KMS-11 (cell line): ENCODE measurements at regions not wholly inside any gene's neighbourhood (a gene's known extent, or its start where the extent isn't known, plus 50 kb on each side); places are given as distances from the start of the nearest gene placed in this dataset.

Source experiments
- H2AFZ ChIP-seq: fragments of 200-600 bp; sonication (generic); 2 replicates; pipeline ENCODE4 v1.6.1; 2016; ENCODE audit warnings: antibody characterized with exemption, mixed run types, low read depth
- H3K27ac ChIP-seq: fragments of 200-600 bp; sonication (generic); 2 replicates; pipeline ENCODE4 v1.6.1; 2016; ENCODE audit warnings: mild to moderate bottlenecking, mixed run types
- H3K27me3 ChIP-seq: fragments of 200-600 bp; sonication (generic); 2 replicates; pipeline ENCODE4 v1.6.1; 2017; ENCODE audit warnings: mild to moderate bottlenecking, low read depth, mixed run types, moderate library complexity; ENCODE audit not compliant: insufficient read depth
- H3K36me3 ChIP-seq: fragments of 200-600 bp; sonication (generic); 2 replicates; pipeline ENCODE4 v1.6.1; 2017; ENCODE audit warnings: mild to moderate bottlenecking, mixed run types; ENCODE audit not compliant: insufficient read depth
- H3K4me1 ChIP-seq: fragments of 200-600 bp; sonication (generic); 2 replicates; pipeline ENCODE4 v1.6.1; 2016; ENCODE audit warnings: mild to moderate bottlenecking, low read depth, mixed run types; ENCODE audit not compliant: poor library complexity, severe bottlenecking
- H3K4me2 ChIP-seq: fragments of 200-600 bp; sonication (generic); 2 replicates; pipeline ENCODE4 v1.7.0; 2016; ENCODE audit warnings: mild to moderate bottlenecking, mixed run types
- H3K4me3 ChIP-seq: fragments of 200-600 bp; sonication (generic); IDR thresholded peaks from 2 replicates; pipeline ENCODE4 v1.6.1; 2017; ENCODE audit warnings: low read depth, low read length, mixed read lengths; ENCODE audit not compliant: insufficient read depth
- H3K79me2 ChIP-seq: fragments of 200-600 bp; sonication (generic); 2 replicates; pipeline ENCODE4 v1.6.1; 2016; ENCODE audit warnings: low read depth, mixed run types; ENCODE audit not compliant: insufficient read depth
- H3K9ac ChIP-seq: fragments of 200-600 bp; sonication (generic); 2 replicates; pipeline ENCODE4 v1.6.1; 2016; ENCODE audit warnings: mild to moderate bottlenecking, mixed run types
- H4K20me1 ChIP-seq: fragments of 200-600 bp; sonication (generic); 2 replicates; pipeline ENCODE4 v1.6.1; 2016; ENCODE audit warnings: mild to moderate bottlenecking, mixed run types; ENCODE audit not compliant: insufficient read depth
- CTCF ChIP-seq: fragments of 200-600 bp; sonication (generic); conservative IDR thresholded peaks from 2 replicates; pipeline ENCODE4 v1.6.1; 2017; ENCODE audit warnings: low read depth, mild to moderate bottlenecking, antibody characterized with exemption, low read length, moderate library complexity, mixed read lengths

DNA sequence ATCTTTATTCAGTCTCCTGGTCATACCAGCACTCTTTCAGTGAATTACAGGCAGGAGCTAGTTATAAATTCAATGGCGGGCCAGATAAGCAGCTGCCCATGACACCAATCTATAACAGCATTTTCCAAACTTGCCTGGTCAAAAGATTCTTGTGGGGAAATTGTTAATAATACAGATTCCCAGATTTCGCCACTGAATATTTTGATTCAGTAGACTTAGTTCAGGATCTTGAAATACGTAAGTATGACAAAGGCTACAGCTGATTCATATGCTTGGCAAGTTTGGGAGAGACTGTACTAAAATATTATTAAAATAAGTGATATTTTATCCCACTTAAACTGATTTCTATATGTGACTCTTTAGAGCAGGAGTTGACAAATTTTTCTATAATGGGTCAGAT is 119.3 kb downstream of the TMCO5A start:
- no peak overlapping the region for H3K27ac ChIP-seq
- H3K4me2 ChIP-seq: no peak overlapping the region

DNA sequence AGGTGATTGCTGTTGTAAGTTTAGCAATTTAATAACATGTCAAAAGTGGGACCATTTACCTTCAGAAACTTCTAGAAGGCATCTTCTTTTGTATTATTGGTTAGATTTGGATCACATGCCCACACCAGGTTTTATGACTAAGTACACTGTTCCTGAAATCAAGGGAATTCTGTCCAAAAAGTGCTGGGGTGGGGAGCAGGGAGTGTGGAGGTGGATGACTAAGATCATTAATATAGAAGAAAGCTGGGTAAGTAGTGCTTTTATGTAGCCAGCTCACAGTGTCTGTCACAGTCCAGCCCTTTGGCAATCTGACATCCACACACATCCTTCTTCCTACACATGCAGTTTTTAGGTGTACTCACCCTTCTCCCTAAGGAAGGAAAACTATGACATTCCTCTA is 120.0 kb downstream of the TMCO5A start:
- Histone ChIP-seq H3K27me3 (no peaks in the 10 kb centered on the region), H3K79me2 (no peaks in the 10 kb centered on the region), H3K27ac (no peak overlapping the region), H3K36me3 (no peaks in the 10 kb centered on the region), H2AFZ (no peak overlapping the region), H3K9ac (no peak overlapping the region), H3K4me1 (peaks cover 55% of the 10 kb centered on the region), H3K4me2 (no peak overlapping the region), H3K4me3 (no peak overlapping the region), H4K20me1 (no peaks in the 10 kb centered on the region)
- TF ChIP-seq CTCF: no peak

More for the DNA sequence above, 119.3 kb downstream of the TMCO5A start:
- H3K79me2 ChIP-seq: no peaks in the 10 kb centered on the region
- H3K36me3 ChIP-seq: no peaks in the 10 kb centered on the region
- no peak overlapping the region for H3K9ac ChIP-seq
- no peak overlapping the region for H2AFZ ChIP-seq
- H3K27me3 ChIP-seq: no peaks in the 10 kb centered on the region
- no peak overlapping the region for H3K4me3 ChIP-seq
- no peak for TF ChIP-seq CTCF
- peaks cover 48% of the 10 kb centered on the region for H3K4me1 ChIP-seq
- no peaks in the 10 kb centered on the region for H4K20me1 ChIP-seq

DNA sequence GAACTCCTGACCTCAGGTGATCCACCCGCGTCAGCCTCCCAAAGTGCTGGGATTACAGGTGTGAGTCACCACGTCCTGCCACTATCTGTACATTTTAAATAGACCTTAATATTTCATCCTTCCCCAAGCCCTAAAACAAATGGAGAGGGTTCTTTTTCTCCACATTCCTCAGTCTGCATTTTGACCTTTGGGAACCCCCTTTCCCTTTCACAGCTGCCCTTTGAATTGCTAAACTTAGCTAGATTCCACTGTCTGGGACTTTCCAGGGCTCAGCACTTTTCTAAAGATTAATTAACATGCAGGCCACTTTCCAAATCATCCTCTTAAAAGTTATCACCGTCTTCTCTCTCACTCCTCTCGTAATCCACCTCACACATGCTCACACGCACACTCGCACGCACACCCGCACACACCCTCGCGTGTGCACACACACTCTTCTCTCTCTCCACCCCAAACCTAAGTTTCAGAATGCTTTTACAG is 124.2 kb downstream of the TMCO5A start:
- TF ChIP-seq CTCF: no peak
- Histone ChIP-seq H3K27me3 (no peaks in the 10 kb centered on the region), H2AFZ (peak overlapping the region; percentile 41; the same call in 1 of the 2 replicates), H3K79me2 (no peaks in the 10 kb centered on the region), H4K20me1 (no peaks in the 10 kb centered on the region), H3K9ac (peak overlapping the region; percentile 20; the same call in 1 of the 2 replicates), H3K27ac (peak overlapping the region; percentile 67), H3K4me1 (peaks cover 53% of the 10 kb centered on the region), H3K36me3 (no peaks in the 10 kb centered on the region), H3K4me3 (no peak overlapping the region), H3K4me2 (peak overlapping the region; percentile 81)

DNA sequence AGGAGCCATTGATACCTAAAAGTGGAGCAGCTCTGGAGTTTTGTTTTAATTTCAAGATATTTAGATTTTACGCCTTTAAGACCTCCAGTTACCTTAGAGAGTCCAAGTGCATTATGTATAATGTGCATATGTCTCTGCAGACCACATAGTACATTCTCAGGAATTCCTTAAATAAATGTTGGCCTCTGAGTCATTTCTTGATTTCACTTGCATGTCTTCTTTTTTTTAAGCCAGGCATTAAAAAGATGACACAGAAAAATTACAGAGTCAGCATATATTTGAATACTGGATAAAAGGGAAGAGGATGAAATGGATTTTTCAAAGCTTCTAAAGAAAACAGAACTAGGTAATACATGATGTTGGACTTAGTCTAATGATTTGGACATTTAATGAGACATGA is 125.2 kb downstream of the TMCO5A start:
- Histone ChIP-seq H3K9ac (no peak overlapping the region), H3K4me3 (no peak overlapping the region), H3K79me2 (no peaks in the 10 kb centered on the region), H3K4me2 (peak overlapping the region; percentile 81), H2AFZ (no peak overlapping the region), H4K20me1 (no peaks in the 10 kb centered on the region), H3K27me3 (no peaks in the 10 kb centered on the region), H3K36me3 (no peaks in the 10 kb centered on the region), H3K4me1 (peaks cover 50% of the 10 kb centered on the region), H3K27ac (peak overlapping the region; percentile 67)
- no peak for TF ChIP-seq CTCF
